Vagina (tissue), 2 donors: ENCODE measurements at regions not wholly inside any gene's neighbourhood (a gene's known extent, or its start where the extent isn't known, plus 50 kb on each side); places are given as distances from the start of the nearest gene placed in this dataset.

Experiments used
- POLR2AphosphoS5 ChIP-seq, 2 donors: sonication (generic); formaldehyde crosslinking; IDR thresholded peaks; one replicate each; pipeline ENCODE4 v1.9.0; 2017; ENCODE audit warnings: antibody characterized with exemption in 2 of 2, mild to moderate bottlenecking in 2 of 2, low read depth in 1 of 2; ENCODE audit not compliant: insufficient read depth in 1 of 2
- TF ChIP-seq, protein P1 (sequence below), 3 experiments: fragments of 450-650 bp in 2 of 3; fragments of 200-600 bp in 1 of 3; sonication (generic) in 1 of 3; IDR thresholded peaks; one replicate each; pipeline ENCODE4 v1.5.1; 2017 to 2019; ENCODE audit warnings: antibody characterized with exemption in 3 of 3, mild to moderate bottlenecking in 2 of 3, moderate library complexity in 2 of 3

DNA sequence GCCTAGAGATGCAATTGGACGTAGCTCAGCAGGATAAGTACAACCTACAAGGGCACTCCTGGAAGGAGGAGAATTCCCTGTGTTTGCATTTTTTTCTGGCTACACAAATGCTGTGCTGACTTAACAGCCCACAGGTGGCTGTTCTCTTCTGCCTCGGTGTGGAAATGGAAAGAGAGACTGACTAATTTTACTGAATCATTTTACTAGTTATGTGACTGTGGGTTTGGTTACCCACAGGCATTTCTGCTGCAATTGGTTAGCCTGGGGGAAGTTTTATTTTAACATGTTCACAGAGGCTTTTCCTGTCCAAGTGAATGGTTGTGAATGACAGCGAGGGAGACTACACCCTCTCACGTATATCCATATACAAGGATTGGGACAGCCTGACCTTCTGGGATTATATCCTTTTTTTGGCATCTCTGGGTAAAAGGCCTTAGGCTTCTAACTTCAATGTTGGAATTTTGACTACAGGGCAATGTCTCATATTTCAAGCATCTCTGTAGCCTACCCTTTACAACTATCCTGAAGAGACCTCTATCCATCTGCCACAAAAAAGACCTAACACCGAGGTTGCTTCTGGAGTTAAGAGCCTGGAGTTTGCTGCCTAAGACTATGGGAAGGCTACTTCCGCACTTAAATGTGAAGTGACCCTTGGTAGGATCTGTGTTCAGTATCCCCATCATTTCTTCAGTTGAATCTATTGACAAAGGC lies 67.2 kb upstream of the TP63 start:
- TF ChIP-seq POLR2AphosphoS5 (IDR thresholded peaks at IDR 0.05; ENCODE audit: insufficient read depth in 1 of 2, low read depth in 1 of 2): no peak
- TF ChIP-seq, protein P1, sequence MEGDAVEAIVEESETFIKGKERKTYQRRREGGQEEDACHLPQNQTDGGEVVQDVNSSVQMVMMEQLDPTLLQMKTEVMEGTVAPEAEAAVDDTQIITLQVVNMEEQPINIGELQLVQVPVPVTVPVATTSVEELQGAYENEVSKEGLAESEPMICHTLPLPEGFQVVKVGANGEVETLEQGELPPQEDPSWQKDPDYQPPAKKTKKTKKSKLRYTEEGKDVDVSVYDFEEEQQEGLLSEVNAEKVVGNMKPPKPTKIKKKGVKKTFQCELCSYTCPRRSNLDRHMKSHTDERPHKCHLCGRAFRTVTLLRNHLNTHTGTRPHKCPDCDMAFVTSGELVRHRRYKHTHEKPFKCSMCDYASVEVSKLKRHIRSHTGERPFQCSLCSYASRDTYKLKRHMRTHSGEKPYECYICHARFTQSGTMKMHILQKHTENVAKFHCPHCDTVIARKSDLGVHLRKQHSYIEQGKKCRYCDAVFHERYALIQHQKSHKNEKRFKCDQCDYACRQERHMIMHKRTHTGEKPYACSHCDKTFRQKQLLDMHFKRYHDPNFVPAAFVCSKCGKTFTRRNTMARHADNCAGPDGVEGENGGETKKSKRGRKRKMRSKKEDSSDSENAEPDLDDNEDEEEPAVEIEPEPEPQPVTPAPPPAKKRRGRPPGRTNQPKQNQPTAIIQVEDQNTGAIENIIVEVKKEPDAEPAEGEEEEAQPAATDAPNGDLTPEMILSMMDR (IDR thresholded peaks at IDR 0.05): no peak
